ENCODE measurements at regions not wholly inside any gene's neighbourhood (a gene's known extent, or its start where the extent isn't known, plus 50 kb on each side); places are given as distances from the start of the nearest gene placed in this dataset.

GRCh38 chr9:90012949-90013348, 408.1 kb downstream of the GADD45G start:
- no peaks in the 10 kb centered on the region for H3K4me1 ChIP-seq (ENCODE audit: low read depth)
- H3K36me3 ChIP-seq, result no peaks in the 10 kb centered on the region
- DNase-seq (ENCODE audit: low read depth in 1 of 2, low spot score in 1 of 2), result no peak
- no peak for TF ChIP-seq CTCF (IDR thresholded peaks at IDR 0.05; ENCODE audit: low read depth, low read length)
- no peak overlapping the region for H3K4me3 ChIP-seq
- H3K9me3 ChIP-seq (ENCODE audit: low read depth), result no peaks in the 10 kb centered on the region
- H3K27ac ChIP-seq, result no peak overlapping the region
- no peaks in the 10 kb centered on the region for H3K27me3 ChIP-seq

GRCh38 chr9:90013778-90014177, 409.0 kb downstream of the GADD45G start:
- no peaks in the 10 kb centered on the region for H3K36me3 ChIP-seq
- TF ChIP-seq CTCF (IDR thresholded peaks at IDR 0.05; ENCODE audit: low read depth, low read length), result no peak
- no peaks in the 10 kb centered on the region for H3K9me3 ChIP-seq (ENCODE audit: low read depth)
- H3K4me3 ChIP-seq, result no peak overlapping the region
- H3K27me3 ChIP-seq, result no peaks in the 10 kb centered on the region
- H3K27ac ChIP-seq, result no peak overlapping the region
- H3K4me1 ChIP-seq (ENCODE audit: low read depth), result no peaks in the 10 kb centered on the region
- DNase-seq (ENCODE audit: low read depth in 1 of 2, low spot score in 1 of 2), result no peak

- no peak for TF ChIP-seq CTCF (IDR thresholded peaks at IDR 0.05; ENCODE audit: low read depth, low read length)
- Histone ChIP-seq H3K36me3 (no peaks in the 10 kb centered on the region), H3K4me3 (no peak overlapping the region), H3K27me3 (no peaks in the 10 kb centered on the region), H3K27ac (no peak overlapping the region), H3K4me1 (ENCODE audit: low read depth) (no peaks in the 10 kb centered on the region), H3K9me3 (ENCODE audit: low read depth) (no peaks in the 10 kb centered on the region)
- DNase-seq (ENCODE audit: low read depth in 1 of 2, low spot score in 1 of 2), result no peak
Observed at GRCh38 chr9:90014421-90014820, 409.6 kb downstream of the GADD45G start.

- Histone ChIP-seq H3K36me3 (no peaks in the 10 kb centered on the region), H3K27me3 (no peaks in the 10 kb centered on the region), H3K27ac (no peak overlapping the region), H3K4me1 (ENCODE audit: low read depth) (no peaks in the 10 kb centered on the region), H3K4me3 (no peak overlapping the region), H3K9me3 (ENCODE audit: low read depth) (no peaks in the 10 kb centered on the region)
- TF ChIP-seq CTCF (IDR thresholded peaks at IDR 0.05; ENCODE audit: low read depth, low read length), result no peak
- DNase-seq (ENCODE audit: low read depth in 1 of 2, low spot score in 1 of 2), result no peak
Observed at GRCh38 chr9:90016272-90016671, 411.5 kb downstream of the GADD45G start.

GRCh38 chr9:90017679-90018078, 412.9 kb downstream of the GADD45G start:
- Histone ChIP-seq H3K9me3 (ENCODE audit: low read depth) (no peaks in the 10 kb centered on the region), H3K36me3 (no peaks in the 10 kb centered on the region), H3K4me1 (ENCODE audit: low read depth) (no peaks in the 10 kb centered on the region), H3K27ac (no peak overlapping the region), H3K27me3 (no peaks in the 10 kb centered on the region), H3K4me3 (no peak overlapping the region)
- DNase-seq (ENCODE audit: low read depth in 1 of 2, low spot score in 1 of 2), result no peak
- TF ChIP-seq CTCF (IDR thresholded peaks at IDR 0.05; ENCODE audit: low read depth, low read length), result no peak

GRCh38 chr9:90018688-90019087, 413.9 kb downstream of the GADD45G start:
- DNase-seq (ENCODE audit: low read depth in 1 of 2, low spot score in 1 of 2), result no peak
- TF ChIP-seq CTCF (IDR thresholded peaks at IDR 0.05; ENCODE audit: low read depth, low read length), result no peak
- H3K4me1 ChIP-seq (ENCODE audit: low read depth), result no peaks in the 10 kb centered on the region
- H3K4me3 ChIP-seq, result no peak overlapping the region
- no peaks in the 10 kb centered on the region for H3K9me3 ChIP-seq (ENCODE audit: low read depth)
- no peaks in the 10 kb centered on the region for H3K27me3 ChIP-seq
- H3K27ac ChIP-seq, result no peak overlapping the region
- no peaks in the 10 kb centered on the region for H3K36me3 ChIP-seq

Measured in cardiac muscle cell (in vitro differentiated cells and primary cell).